GM13977 (cell line): ENCODE measurements at regions not wholly inside any gene's neighbourhood (a gene's known extent, or its start where the extent isn't known, plus 50 kb on each side); places are given as distances from the start of the nearest gene placed in this dataset.

ENCODE experiments used
- DNase-seq: peaks from one replicate; pipeline ENCODE4 v3.0.0; 2012; ENCODE audit warnings: low spot score
- in situ Hi-C: fragments of 300-500 bp; cut with MboI; formaldehyde crosslinking; loops from one replicate; pipeline ENCODE4 v1.12.0; 2022; ENCODE audit warnings: low sequenced_read_pairs, low pct_unique_long_range_greater_than_20kb, mixed read lengths, inconsistent platforms; ENCODE audit not compliant: unreplicated experiment
- TF ChIP-seq, protein P1 (sequence below): IDR thresholded peaks from 2 replicates; pipeline ENCODE4 v1.5.1; 2012; ENCODE audit warnings: mild to moderate bottlenecking, control low read depth; ENCODE audit not compliant: insufficient read depth; ENCODE audit errors: extremely low read depth, missing control alignments

DNA sequence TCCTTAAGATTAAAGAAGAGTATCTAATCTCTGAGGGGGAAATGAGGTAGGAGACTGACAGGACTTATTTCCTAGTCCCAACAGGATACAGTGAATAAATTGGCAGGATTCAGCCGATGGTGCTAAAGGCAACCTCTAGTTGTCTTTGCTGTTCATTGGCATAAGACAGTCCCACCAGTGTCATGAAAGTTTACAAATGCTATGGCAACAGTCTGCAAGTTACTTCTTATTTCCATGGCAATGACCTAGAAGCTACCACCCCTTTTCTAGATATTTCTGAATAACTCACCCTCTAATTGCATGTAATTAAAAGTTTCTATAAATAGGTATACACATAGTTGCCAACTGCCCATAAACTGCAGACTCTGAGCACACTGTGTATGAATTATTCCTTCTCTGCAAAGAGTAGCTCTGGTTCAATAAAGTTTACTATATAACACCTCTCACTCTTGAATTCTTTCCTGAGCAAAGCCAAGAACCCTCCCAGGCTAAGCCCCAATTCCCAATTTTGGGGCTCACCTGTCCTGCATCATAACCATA lies 172.7 kb upstream of the LRATD1 start:
- DNase-seq: no peak
- in situ Hi-C loops: no loop called here
- TF ChIP-seq, protein P1, sequence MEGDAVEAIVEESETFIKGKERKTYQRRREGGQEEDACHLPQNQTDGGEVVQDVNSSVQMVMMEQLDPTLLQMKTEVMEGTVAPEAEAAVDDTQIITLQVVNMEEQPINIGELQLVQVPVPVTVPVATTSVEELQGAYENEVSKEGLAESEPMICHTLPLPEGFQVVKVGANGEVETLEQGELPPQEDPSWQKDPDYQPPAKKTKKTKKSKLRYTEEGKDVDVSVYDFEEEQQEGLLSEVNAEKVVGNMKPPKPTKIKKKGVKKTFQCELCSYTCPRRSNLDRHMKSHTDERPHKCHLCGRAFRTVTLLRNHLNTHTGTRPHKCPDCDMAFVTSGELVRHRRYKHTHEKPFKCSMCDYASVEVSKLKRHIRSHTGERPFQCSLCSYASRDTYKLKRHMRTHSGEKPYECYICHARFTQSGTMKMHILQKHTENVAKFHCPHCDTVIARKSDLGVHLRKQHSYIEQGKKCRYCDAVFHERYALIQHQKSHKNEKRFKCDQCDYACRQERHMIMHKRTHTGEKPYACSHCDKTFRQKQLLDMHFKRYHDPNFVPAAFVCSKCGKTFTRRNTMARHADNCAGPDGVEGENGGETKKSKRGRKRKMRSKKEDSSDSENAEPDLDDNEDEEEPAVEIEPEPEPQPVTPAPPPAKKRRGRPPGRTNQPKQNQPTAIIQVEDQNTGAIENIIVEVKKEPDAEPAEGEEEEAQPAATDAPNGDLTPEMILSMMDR: no peak

DNA sequence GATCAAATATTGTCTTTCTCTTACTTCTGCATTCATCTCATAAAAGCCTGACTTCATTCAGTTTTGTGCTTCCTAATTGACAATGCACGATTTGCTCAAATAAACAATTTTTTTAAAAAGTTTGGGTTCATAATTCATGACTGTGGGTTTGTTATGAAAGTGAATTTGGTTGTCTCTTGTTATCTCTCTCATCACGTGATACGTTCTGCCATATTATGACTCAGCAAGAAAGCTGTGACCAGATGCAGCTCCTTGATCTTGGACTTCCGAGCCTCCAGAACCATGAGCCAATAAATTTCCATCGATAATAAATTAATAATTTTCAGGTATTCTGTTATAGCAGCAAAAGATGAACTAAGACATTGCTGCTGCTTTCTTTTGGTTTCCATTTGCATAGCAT lies 156.5 kb upstream of the LRATD1 start:
- TF ChIP-seq, protein P1: no peak
- no peak for DNase-seq
- in situ Hi-C loops: no loop called here

- no peak for DNase-seq
- in situ Hi-C loops: no loop called here
- TF ChIP-seq, protein P1: no peak
Observed at GRCh38 chr2:14479486-14479885, 153.0 kb upstream of the LRATD1 start.

DNA sequence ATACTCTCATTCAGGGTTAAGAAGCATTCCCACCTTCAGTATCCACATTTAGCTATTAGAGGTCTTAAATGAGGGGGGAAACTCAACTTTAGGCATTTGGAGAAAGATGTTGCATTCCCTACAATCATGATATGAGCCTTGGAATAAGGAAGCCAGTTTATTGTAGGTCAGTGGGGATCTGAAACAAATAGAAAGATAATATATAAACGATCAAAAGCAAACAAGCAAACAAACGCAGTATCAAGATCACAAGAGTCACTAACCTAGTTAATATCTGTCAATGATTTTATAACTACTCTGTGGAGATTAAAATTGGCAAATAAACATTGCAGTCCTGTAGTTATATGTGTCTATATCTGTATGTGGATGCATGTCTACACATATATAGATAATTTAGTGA lies 152.4 kb upstream of the LRATD1 start:
- TF ChIP-seq, protein P1: no peak
- in situ Hi-C loops: no loop called here
- DNase-seq: no peak

- in situ Hi-C loops: no loop called here
- TF ChIP-seq, protein P1: no peak
- DNase-seq: no peak
Observed at GRCh38 chr2:14480906-14481305, 151.6 kb upstream of the LRATD1 start.

- TF ChIP-seq, protein P1: no peak
- in situ Hi-C loops: no loop called here
- no peak for DNase-seq
Observed at GRCh38 chr2:14492920-14493503, 139.5 kb upstream of the LRATD1 start.
